Nucleus accumbens (tissue), 56 donors: ENCODE measurements at regions not wholly inside any gene's neighbourhood (a gene's known extent, or its start where the extent isn't known, plus 50 kb on each side); places are given as distances from the start of the nearest gene placed in this dataset.

Experiments
- DNase-seq, 56 donors: peaks; one replicate each; lab custom pipeline; 2025; lab: John Stamatoyannopoulos, UW

- peak in 13 of 56 donors; percentile 2 to 62 (median 13) for DNase-seq
Observed at GRCh38 chr13:53200498-53201453, 172.2 kb downstream of the OLFM4 start.

- DNase-seq: peak in 8 of 56 donors; percentile 2 to 63 (median 14)
Observed at GRCh38 chr13:53201454-53202225, 173.0 kb downstream of the OLFM4 start.

- DNase-seq: no peak
Observed at GRCh38 chr13:53204598-53204997, 176.0 kb downstream of the OLFM4 start.

GRCh38 chr13:53206455-53206854, 177.8 kb downstream of the OLFM4 start:
- DNase-seq: no peak

GRCh38 chr13:53207556-53207955, 178.9 kb downstream of the OLFM4 start:
- DNase-seq: no peak

- no peak for DNase-seq
Observed at GRCh38 chr13:53214433-53214832, 185.8 kb downstream of the OLFM4 start.

GRCh38 chr13:53215563-53215962, 186.9 kb downstream of the OLFM4 start:
- DNase-seq: no peak

- no peak for DNase-seq
Observed at GRCh38 chr13:53216773-53217172, 188.2 kb downstream of the OLFM4 start.

- DNase-seq: no peak
Observed at GRCh38 chr13:53217194-53217593, 188.6 kb downstream of the OLFM4 start.

GRCh38 chr13:53220038-53220437, 191.4 kb downstream of the OLFM4 start:
- DNase-seq: no peak

- DNase-seq: no peak
Observed at GRCh38 chr13:53237696-53238095, 209.1 kb downstream of the OLFM4 start.

GRCh38 chr13:53238261-53238660, 209.6 kb downstream of the OLFM4 start:
- DNase-seq: no peak

GRCh38 chr13:53240401-53241025, 211.9 kb downstream of the OLFM4 start:
- DNase-seq: no peak

- no peak for DNase-seq
Observed at GRCh38 chr13:53241891-53242348, 213.3 kb downstream of the OLFM4 start.

GRCh38 chr13:53249236-53249635, 220.6 kb downstream of the OLFM4 start:
- DNase-seq: no peak

- peak in 7 of 56 donors; percentile 3 to 63 (median 12) for DNase-seq
Observed at GRCh38 chr13:53250272-53250875, 221.8 kb downstream of the OLFM4 start.

- DNase-seq: no peak
Observed at GRCh38 chr13:53250977-53251376, 222.4 kb downstream of the OLFM4 start.

GRCh38 chr13:53254500-53254899, 225.9 kb downstream of the OLFM4 start:
- DNase-seq: no peak

GRCh38 chr13:53255795-53256194, 227.2 kb downstream of the OLFM4 start:
- DNase-seq: peak in 2 of 56 donors; percentile 6 to 13

GRCh38 chr13:53260594-53260993, 232.0 kb downstream of the OLFM4 start:
- peak in 10 of 56 donors; percentile 6 to 60 (median 20) for DNase-seq
